NCI-H226 (cell line): ENCODE measurements at regions not wholly inside any gene's neighbourhood (a gene's known extent, or its start where the extent isn't known, plus 50 kb on each side); places are given as distances from the start of the nearest gene placed in this dataset.
"Not testable (repeated sequence)": the region's sequence is repeated elsewhere in the genome, so short reads cannot be mapped to it uniquely, and the experiment has no call there.

ENCODE experiments used
- DNase-seq: peaks from one replicate; pipeline ENCODE4 v3.0.0-alpha.2; 2015

DNA sequence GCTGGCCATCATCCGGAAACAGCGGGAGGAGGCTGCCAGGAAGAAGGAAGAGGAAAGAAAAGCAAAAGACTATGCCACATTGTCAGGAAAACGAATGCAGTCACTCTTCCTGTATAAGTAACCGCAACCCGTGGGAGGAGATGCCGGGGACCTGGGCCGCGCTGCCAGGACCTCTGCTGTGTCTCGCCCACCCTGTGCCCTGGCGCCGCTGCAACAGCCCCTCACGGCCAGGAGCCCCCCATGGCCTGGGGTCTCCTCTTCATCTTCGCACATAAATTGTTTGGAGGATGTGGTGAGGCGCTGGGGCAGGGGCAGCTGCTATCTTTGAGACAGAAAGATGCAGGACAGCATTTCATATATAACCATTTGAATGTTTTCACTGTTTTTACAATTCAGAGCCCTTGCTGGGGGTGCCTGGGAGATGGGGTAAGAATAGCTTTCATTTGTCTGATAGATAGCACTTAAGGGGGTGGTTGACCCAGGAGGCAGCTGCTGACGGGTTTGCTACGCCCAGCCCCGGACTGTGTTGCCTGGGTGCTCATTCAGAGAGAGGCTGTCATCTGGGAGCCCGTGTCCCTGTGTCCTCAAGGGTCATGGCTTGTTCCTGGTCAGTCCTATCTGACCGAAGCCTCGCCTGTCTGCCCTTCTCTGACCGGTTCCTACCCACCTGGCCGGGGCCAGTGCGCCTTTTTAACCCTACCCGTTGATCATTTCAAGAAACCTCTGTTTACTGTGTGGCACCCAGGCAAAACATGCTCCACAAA lies 1067.7 kb upstream of the COX7C start:
- no peak for DNase-seq

DNA sequence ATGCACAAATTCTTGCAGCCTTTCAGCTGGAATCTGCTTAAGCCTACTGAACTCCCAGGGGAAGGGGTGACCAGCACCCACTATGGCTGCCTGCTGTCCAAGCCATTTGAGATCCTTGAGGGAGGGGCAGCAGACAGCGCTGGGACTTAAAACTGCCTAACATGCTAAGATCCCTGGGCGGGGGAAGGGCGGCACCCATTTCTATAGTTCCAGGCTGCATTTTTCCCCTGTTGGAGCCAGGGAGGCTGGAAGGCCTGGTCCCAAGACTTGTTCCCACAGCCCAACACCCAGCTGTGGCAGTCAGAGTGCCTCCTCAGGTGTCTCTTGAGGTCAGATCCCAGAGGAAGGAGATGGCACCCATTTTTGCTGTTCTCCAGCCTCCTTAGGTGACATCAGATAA lies 1061.3 kb upstream of the COX7C start:
- DNase-seq = no peak

DNA sequence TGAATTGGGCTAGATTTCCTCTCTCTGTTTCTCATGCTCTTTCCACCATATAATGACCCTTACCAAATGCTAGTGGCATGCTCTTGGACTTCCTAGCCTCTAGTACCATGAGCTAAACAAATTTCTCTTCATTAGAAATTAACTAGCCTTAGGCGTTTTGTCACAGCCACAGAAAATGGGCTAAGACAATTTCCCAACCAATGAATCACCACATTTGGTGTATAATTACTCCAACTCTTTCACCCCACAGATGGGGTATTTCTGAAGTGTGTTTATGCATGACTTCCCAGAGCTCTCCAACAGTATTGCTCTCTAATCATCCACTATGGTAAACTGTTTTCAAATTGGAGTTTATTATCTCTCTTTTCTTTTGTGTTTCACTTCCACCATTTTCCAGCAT lies 1041.1 kb upstream of the COX7C start:
- DNase-seq = no peak

DNA sequence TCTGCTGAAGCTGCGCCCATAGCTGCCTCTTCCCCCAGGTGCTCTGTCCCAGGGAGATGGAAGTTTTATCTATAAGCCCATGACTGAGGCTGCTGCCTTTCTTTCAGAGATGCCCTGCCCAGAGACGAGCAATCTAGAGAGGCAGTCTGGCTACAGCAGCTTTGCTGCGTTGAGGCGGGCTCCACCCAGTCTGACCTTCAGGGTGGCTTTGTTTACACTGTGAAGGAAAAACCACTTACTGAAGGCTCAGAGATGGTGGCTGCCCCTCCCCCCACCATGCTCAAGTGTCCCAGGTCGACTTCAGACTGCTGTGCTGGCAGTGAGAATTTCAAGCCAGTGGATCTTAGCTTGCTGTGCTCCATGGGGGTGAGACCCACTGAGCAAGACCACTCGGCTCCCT lies 1029.9 kb upstream of the COX7C start:
- not testable (repeated sequence) for DNase-seq

DNA sequence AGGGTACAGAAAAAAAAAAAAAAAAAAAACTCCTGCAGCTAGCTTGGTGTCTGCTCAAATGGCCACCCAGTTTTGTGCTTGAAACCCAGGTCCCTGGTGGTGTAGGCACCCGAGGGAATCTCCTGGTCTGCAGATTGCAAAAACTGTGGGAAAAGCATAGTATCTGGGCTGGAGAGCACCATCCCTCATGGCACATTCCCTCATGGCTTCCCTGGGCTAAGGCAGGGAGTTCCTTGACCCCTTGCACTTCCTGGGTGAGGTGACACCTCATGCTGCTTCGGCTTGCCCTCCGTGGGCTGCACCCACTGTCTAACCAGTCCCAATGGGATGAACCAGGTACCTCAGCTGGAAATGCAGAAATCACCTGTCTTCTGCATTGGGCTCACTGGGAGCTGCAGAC lies 1029.5 kb upstream of the COX7C start:
- DNase-seq = not testable (repeated sequence)

DNA sequence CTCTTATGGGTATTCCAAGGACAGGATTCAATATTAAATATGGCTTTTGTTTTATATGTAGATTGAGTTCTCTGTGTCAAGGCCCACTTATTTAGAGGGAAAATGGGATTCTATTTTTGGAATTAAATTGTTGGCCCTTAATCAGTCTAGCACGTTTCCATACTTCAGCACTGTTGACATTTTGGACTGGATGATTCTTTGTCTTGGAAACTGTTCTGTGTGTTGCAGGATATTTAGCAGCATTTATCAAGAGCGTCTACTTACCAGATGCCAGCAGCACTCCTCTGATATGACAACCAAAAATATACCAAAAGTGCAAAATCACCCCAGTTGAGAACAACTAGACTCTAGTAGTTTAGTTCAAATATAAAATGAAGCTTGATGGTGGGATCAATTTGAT lies 1027.0 kb upstream of the COX7C start:
- DNase-seq = no peak

DNA sequence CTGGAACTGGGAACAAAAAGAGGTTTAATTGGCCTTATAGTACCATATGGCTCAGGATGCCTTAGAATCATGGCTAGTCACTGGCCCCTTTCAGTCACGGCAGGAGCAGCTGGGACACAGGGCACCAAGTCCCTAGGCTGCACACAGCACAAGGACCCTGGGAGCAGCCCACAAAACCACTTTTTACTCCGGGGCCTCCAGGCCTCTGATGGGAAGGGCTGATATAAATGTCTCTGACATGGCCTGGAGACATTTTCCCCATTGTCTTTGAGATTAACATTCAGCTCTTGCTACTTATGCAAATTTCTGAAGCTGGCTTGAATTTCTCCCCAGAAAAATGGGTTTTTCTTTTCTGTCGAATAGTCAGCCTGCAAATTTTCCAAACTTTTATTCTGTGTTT lies 1026.4 kb upstream of the COX7C start:
- no peak for DNase-seq

DNA sequence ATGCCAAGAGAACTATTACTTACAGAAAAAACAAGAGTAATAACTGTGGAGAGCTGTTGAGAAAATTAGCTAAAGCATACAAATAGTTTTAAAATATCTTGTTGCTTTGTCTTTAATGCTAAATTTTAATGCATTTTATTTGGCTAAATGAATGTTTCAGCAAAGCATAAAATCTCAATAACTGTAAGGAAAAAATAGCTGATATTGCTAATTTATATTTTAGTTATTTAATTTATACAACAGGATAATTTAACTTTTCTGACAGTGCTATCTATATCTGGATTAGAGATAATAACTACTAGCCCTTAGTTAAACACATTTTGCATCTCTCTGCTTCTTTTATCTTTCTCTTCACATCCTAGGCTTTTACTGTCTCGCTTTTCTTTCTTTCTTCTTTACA lies 1014.9 kb upstream of the COX7C start:
- DNase-seq = no peak

DNA sequence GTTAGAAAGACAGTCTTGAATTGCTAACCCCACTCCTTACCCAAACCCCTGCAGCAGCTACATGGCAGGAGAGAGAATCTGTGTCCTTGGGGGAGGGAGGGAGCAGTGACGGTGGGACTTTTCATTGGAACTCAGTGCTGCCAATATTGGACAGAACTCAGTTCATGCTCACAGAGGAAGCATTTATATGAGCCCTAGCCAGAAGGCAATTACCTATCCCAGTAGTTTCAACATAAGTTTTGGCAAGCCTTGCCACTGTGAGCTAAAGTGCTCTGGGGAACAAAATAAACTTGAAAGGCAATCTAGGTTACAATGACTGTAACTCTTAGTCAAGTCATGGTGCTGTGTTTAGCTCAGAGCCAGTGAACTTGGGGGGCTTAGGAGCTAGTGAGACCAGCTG lies 1013.4 kb upstream of the COX7C start:
- no peak for DNase-seq

DNA sequence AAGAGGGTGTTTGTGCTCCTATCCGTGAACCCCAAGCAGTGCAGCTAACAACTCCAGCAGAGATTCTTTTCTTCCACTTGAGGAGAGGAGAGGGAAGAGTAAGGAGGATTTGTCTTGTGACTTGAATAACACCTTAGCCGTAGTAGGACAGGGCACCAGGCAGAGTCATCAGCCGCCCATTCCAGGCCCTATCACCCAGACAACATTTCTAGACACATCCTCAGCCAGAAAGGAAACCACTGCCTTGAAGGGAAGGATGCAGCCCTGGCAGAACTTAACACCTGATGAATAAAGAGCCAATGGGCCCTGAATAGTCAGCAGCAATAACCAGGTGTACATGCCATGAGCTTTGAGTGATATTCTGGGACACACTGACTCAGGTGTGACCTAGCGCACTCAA lies 1013.0 kb upstream of the COX7C start:
- DNase-seq = no peak

DNA sequence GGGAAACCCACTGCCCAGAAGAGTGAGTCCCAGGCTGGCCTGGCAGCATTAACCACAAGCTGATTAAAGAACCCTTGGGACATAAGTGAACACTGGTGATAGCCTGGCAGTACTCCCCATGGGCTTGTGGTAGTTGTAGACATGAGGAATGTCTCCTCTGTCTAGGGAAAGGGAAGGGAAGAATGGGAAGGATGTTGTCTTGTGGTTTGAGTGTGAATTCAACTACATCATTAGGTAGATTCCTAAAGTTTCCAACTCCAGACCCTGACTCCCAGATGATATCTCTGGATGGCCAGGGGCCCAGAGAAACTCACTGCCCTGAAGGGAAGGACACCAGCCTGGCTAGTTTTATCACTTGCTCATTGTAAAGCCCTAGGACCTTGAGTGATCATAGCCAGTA lies 1012.4 kb upstream of the COX7C start:
- DNase-seq = no peak

DNA sequence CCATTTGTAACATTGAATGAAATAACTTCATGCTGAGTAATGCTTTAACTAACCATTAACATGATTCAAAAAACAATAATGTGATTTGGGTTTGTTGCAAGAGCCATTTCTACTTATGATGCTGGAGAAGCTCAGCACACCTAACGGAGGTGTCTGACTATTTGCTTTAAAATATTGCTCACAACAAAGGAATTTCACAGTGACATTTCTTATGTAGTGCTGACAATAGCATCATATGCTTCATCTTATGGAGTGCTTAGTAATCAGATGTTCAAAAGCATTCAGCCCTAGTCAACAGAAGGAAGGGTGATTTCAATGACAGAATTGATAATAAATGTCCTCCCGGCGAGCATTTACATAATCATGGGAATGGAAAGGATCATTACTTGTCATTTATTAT lies 1003.3 kb upstream of the COX7C start:
- no peak for DNase-seq

DNA sequence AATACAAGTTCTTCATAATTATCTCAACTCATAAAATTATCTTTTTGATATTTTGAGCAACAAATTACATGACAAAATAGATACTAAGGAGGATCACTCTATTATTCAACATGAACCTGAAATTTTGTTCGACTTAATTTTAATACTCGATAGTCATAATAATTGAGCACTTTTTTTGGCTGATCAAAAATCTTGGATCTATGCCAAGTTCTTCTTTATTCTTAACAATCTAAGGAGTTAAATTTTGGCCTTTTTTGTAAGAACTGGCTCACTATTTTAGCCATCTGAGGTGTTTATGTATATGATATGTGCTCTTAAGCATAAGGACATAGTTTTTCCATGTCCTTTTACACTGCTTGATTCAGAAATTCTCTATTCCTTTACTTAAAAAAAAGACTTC lies 996.1 kb upstream of the COX7C start:
- no peak for DNase-seq

DNA sequence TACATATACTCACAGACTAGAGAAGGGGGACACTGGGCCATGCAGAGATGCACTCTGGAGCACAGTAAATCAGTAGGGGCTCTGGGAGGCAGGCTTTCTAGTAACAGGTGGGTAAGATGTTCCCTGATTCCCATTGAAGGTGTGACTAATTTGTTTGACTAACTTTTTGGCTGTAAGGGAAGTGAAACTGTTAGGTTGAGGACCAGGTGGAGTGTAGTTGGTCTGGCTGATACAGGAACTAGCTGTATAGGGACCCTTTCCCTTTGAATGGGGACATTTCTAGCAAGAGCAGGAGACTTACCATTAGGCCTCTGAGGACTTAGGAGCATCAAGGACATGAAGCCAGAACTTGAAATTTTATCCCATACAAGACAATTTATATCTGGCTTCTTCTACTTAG lies 989.6 kb upstream of the COX7C start:
- DNase-seq = no peak

DNA sequence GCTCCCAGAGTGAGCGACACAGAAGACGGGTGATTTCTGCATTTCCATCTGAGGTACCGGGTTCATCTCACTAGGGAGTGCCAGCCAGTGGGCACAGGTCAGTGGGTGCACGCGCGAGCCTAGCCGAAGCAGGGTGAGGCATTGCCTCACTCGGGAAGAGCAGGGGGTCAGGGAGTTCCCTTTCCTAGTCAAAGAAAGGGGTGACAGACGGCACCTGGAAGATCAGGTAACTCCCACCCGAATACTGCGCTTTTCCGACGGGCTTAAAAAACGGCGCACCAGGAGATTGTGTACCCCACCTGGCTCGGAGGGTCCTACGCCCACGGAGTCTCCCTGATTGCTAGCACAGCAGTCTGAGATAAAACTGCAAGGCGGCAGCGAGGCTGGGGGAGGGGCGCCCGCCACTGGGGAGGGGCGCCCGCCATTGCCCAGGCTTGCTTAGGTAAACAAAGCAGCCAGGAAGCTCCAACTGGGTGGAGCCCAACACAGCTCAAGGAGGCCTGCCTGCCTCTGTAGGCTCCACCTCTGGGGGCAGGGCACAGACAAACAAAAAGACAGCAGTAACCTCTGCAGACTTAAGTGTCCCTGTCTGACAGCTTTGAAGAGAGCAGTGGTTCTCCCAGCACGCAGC lies 979.1 kb upstream of the COX7C start:
- DNase-seq = not testable (repeated sequence)

DNA sequence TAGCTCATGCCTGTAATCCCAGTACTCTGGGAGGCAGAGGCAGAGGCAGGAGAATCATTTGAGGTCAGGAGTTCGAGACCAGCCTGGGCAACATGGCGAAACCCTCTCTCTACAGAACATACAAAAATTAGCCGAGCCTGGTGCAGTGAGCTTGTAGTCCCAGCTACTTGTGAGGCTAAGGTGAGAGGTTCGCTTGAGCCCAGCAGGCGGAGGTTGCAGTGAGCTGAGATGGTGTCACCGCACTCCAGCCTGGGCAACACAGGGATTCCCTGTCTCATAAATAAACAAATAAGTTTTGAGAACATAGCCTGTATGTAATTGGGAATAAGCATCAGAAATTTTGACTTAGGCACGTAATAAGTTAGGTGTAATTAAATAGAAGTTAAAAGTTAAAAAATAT lies 971.7 kb upstream of the COX7C start:
- no peak for DNase-seq

DNA sequence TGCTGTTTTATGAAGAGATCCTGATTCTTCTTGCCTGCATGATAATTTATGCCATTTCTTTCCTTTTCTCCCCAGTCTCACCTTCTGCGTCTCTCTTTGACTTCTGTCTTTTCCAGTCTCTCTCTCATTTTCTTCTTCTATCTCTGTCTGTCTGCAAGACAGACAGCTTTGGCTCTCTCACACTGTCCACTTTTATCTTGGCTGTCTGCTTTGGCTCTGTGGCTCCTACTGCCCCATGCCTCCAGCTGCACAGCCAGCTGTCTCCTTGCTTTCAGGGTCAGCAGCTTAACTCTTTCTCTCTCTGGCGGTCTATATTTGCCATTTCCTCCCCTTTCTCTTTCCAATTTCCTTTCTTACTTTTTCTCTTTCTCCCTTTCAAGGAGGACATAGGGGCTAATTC lies 971.1 kb upstream of the COX7C start:
- no peak for DNase-seq

DNA sequence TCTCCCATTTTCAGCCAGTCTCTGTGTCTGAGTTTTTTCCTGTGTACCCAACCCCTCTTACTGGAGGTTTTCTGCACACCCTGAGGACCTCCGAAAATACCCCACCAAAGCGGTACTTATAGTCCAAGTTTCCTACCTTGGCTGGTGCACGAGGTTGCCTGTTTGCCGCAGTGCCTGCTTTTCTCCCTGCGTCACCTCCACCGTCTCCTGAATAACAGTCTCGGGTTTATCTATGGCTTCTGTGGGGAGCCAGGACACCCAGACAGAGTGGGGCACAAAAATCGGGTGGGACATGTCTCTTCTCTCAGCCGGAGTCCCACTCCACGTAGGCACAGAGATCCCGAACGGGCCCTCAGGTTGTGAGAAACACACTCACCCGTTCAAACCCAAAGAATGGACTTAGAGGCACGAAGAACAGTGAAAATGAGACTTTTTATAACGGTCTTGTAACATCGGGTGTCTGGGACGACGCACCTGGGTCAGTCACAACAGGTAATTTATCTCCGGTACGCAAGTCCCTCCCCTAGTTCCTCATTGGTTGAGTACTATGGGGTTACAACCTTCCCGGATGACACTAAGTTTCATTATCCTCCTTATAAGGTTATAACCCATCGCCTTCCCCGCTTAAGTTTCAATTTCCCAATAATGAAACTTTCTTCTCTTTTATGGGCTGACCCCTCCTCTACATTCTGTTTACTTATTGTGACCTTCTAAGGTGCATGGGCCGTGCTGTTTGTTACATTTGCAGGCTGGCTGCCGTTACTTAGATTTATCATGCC lies 970.2 kb upstream of the COX7C start:
- no peak for DNase-seq

DNA sequence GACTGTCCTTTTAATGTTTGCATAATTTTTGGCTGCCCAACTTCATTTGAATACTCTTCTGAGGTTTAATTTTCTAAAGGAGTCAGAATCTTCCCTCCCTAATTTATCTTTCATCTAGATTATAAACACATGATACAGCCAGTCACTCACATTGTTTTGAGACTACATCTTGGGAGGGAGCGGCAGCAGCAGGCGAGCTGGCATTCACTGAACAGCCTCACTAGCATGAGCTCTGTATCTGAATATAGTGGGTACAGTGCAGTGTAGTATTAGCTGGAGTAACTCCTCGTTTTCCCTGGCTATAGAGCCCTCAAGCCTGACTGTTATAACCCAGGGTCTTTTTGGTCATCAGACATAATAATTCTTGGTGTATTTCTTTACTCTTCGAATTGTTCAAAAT lies 969.2 kb upstream of the COX7C start:
- DNase-seq = no peak

DNA sequence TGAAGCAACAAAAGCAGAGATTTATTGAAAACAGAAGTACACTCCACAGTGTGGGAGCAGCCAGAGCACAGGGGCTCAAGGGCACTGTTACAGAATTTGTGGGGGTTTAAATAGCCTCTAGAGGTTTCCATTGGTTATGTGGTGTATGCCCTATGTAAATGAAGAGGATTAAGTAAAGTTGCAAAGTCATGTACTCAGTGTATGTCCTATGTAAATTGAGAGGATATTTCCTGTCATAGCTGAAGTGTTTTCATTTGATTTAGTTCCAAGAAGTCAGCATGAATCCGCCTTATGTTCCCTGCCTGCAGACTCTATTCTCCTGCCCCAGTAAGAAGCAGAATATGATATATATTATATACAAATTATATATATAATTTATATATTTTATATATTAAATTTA lies 966.0 kb upstream of the COX7C start:
- DNase-seq = no peak

DNA sequence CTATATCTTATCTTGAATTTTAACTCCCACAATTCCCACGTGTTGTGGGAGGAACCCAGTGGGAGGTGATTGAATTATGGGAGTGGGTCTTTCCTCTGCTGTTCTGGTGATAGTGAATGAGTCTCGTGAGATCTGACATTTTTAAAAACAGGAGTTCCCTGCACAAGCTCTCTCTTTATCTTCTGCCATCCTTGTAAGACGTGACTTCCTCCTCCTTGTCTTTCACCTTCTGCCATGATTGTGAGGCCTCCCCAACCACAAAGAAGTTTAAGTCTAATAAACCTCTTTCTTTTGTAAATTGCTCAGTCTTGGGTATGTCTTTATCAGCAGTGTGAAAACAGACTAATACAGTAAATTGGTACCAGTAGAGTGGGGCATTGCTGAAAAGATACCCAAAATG lies 963.6 kb upstream of the COX7C start:
- DNase-seq = not testable (repeated sequence)

DNA sequence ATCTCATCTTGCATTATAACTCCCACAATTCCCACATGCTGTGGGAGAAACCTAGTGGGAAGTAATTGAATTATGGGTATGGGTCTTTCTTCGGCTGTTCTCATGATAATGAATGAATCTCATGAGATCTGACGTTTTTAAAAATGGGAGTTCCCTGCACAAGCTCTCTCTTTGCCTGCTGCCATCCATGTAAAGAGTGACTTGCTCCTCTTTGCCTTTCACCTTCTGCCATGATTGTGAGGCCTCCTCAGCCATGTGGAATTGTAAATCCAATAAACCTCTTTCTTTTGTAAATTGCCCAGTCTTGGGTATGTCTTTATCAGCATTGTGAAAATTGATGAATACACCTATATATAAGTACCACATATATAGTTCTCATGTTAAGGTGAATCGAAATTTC lies 961.7 kb upstream of the COX7C start:
- no peak for DNase-seq

DNA sequence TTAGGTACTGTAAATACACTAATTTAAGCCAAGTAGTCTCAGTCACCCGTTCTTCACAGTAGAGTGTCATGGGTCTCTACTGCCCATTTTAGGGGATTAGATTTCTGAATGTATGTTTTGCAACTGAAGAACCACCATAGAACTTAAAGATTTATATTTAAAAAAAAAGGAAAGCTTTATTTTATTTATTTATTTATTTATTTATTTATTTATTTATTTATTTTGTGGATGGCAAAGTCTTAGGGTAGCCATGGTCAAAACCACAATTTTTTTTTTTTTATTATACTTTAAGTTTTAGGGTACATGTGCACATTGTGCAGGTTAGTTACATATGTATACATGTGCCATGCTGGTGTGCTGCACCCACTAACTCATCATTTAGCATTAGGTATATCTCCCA lies 960.4 kb upstream of the COX7C start:
- not testable (repeated sequence) for DNase-seq
